ENCODE measurements at regions not wholly inside any gene's neighbourhood (a gene's known extent, or its start where the extent isn't known, plus 50 kb on each side); places are given as distances from the start of the nearest gene placed in this dataset.

- TF ChIP-seq POLR2A (IDR thresholded peaks at IDR 0.05) (no peak), CTCF (IDR thresholded peaks at IDR 0.05 in 8 of 11, conservative IDR thresholded peaks at IDR 0.05 in 3 of 11) (no peak)
Observed at GRCh38 chr11:37203006-37203405, 605.0 kb upstream of the RAG2 start.

Measured in spleen (tissue), 7 donors.